Prostate gland (tissue), 2 donors: ENCODE measurements at regions not wholly inside any gene's neighbourhood (a gene's known extent, or its start where the extent isn't known, plus 50 kb on each side); places are given as distances from the start of the nearest gene placed in this dataset.

Source experiments
- CTCF ChIP-seq, 4 experiments: fragments of 200-600 bp in 2 of 4; fragments of 450-650 bp in 2 of 4; sonication (generic) in 2 of 4; IDR thresholded peaks; 1 replicate in 3 of 4; 2 replicates in 1 of 4; pipeline ENCODE4 v1.5.1; 2016 to 2019; ENCODE audit warnings: antibody characterized with exemption in 4 of 4, mild to moderate bottlenecking in 2 of 4, moderate library complexity in 2 of 4
- POLR2AphosphoS5 ChIP-seq: sonication (generic); formaldehyde crosslinking; IDR thresholded peaks from one replicate; pipeline ENCODE4 v1.6.1; 2017; ENCODE audit warnings: antibody characterized with exemption

- TF ChIP-seq CTCF (IDR thresholded peaks at IDR 0.05) (no peak), POLR2AphosphoS5 (no peak)
Measured at GRCh38 chr11:80958987-80959386, 1518.2 kb upstream of the TENM4 start.
